ENCODE measurements at regions not wholly inside any gene's neighbourhood (a gene's known extent, or its start where the extent isn't known, plus 50 kb on each side); places are given as distances from the start of the nearest gene placed in this dataset.

- TF ChIP-seq CTCF (conservative IDR thresholded peaks at IDR 0.05; ENCODE audit: low read depth in 2 of 2) (no peak), POLR2AphosphoS5 (IDR thresholded peaks at IDR 0.05; ENCODE audit: low read depth) (no peak), EZH2phosphoT487 (IDR thresholded peaks at IDR 0.05; ENCODE audit: unreplicated experiment) (no peak), EZH2 (IDR thresholded peaks at IDR 0.05; ENCODE audit: low read depth, unreplicated experiment) (no peak), STAT1 (IDR thresholded peaks at IDR 0.05; ENCODE audit: unreplicated experiment) (no peak)
- TF ChIP-seq, protein P1, sequence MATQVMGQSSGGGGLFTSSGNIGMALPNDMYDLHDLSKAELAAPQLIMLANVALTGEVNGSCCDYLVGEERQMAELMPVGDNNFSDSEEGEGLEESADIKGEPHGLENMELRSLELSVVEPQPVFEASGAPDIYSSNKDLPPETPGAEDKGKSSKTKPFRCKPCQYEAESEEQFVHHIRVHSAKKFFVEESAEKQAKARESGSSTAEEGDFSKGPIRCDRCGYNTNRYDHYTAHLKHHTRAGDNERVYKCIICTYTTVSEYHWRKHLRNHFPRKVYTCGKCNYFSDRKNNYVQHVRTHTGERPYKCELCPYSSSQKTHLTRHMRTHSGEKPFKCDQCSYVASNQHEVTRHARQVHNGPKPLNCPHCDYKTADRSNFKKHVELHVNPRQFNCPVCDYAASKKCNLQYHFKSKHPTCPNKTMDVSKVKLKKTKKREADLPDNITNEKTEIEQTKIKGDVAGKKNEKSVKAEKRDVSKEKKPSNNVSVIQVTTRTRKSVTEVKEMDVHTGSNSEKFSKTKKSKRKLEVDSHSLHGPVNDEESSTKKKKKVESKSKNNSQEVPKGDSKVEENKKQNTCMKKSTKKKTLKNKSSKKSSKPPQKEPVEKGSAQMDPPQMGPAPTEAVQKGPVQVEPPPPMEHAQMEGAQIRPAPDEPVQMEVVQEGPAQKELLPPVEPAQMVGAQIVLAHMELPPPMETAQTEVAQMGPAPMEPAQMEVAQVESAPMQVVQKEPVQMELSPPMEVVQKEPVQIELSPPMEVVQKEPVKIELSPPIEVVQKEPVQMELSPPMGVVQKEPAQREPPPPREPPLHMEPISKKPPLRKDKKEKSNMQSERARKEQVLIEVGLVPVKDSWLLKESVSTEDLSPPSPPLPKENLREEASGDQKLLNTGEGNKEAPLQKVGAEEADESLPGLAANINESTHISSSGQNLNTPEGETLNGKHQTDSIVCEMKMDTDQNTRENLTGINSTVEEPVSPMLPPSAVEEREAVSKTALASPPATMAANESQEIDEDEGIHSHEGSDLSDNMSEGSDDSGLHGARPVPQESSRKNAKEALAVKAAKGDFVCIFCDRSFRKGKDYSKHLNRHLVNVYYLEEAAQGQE (IDR thresholded peaks at IDR 0.05; ENCODE audit: unreplicated experiment): no peak
These were observed 208.8 kb upstream of the ARG1 start for GRCh38 chr6:131363947-131364834.

All from GM23338 (cell line).